ENCODE measurements at regions not wholly inside any gene's neighbourhood (a gene's known extent, or its start where the extent isn't known, plus 50 kb on each side); places are given as distances from the start of the nearest gene placed in this dataset.

GRCh38 chr6:14333556-14334305 is 216.2 kb downstream of the CD83 start:
- H3K4me1 ChIP-seq = no peaks in the 10 kb centered on the region
- intact Hi-C loops (cut with DNase I) = no loop called here

GRCh38 chr6:14335071-14335470 is 217.5 kb downstream of the CD83 start:
- Histone ChIP-seq H3K27me3 (no peaks in the 10 kb centered on the region), H3K4me1 (no peaks in the 10 kb centered on the region), H3K4me3 (no peak overlapping the region), H3K36me3 (no peaks in the 10 kb centered on the region), H3K27ac (no peak overlapping the region), H3K9me3 (no peaks in the 10 kb centered on the region)
- intact Hi-C loops (cut with DNase I) = no loop called here
- TF ChIP-seq, protein P1, sequence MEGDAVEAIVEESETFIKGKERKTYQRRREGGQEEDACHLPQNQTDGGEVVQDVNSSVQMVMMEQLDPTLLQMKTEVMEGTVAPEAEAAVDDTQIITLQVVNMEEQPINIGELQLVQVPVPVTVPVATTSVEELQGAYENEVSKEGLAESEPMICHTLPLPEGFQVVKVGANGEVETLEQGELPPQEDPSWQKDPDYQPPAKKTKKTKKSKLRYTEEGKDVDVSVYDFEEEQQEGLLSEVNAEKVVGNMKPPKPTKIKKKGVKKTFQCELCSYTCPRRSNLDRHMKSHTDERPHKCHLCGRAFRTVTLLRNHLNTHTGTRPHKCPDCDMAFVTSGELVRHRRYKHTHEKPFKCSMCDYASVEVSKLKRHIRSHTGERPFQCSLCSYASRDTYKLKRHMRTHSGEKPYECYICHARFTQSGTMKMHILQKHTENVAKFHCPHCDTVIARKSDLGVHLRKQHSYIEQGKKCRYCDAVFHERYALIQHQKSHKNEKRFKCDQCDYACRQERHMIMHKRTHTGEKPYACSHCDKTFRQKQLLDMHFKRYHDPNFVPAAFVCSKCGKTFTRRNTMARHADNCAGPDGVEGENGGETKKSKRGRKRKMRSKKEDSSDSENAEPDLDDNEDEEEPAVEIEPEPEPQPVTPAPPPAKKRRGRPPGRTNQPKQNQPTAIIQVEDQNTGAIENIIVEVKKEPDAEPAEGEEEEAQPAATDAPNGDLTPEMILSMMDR (IDR thresholded peaks at IDR 0.05) = no peak
- no peak for DNase-seq (ENCODE audit: low spot score in 2 of 2)

More at GRCh38 chr6:14333556-14334305, 216.2 kb downstream of the CD83 start:
- no peak for DNase-seq (ENCODE audit: low spot score in 2 of 2)
- H3K27ac ChIP-seq = no peak overlapping the region
- TF ChIP-seq, protein P1 (IDR thresholded peaks at IDR 0.05) = no peak
- no peaks in the 10 kb centered on the region for H3K27me3 ChIP-seq
- H3K4me3 ChIP-seq = no peak overlapping the region
- H3K36me3 ChIP-seq = no peaks in the 10 kb centered on the region
- no peaks in the 10 kb centered on the region for H3K9me3 ChIP-seq

DNA sequence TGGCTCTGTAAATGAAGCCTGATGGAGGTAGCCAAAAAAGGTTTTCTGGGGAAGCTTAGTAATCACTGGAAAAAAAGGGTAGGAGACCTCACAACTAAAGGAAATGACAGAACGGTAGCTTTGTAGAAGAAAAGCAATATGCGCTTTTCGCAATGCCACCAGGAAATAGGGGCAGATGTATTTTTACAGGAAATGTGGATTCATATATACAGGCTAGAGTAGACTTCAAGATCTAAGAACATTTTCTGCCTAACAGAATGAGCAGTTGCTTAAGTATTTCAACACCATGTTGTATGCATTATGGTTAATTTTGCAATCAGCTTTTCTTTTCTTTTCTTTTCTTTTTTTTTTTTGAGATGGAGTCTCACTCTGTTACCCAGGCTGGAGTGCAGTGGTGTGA is 219.6 kb downstream of the CD83 start:
- no peak for DNase-seq (ENCODE audit: low spot score in 2 of 2)
- Histone ChIP-seq H3K4me3 (no peak overlapping the region), H3K27me3 (no peaks in the 10 kb centered on the region), H3K27ac (no peak overlapping the region), H3K36me3 (no peaks in the 10 kb centered on the region), H3K9me3 (no peaks in the 10 kb centered on the region), H3K4me1 (no peaks in the 10 kb centered on the region)
- TF ChIP-seq, protein P1 (IDR thresholded peaks at IDR 0.05) = no peak
- intact Hi-C loops (cut with DNase I) = no loop called here

- no peak for DNase-seq (ENCODE audit: low spot score in 2 of 2)
- TF ChIP-seq, protein P1 (IDR thresholded peaks at IDR 0.05) = no peak
- H3K27ac ChIP-seq = no peak overlapping the region
- no peaks in the 10 kb centered on the region for H3K36me3 ChIP-seq
- no peaks in the 10 kb centered on the region for H3K4me1 ChIP-seq
- H3K9me3 ChIP-seq = no peaks in the 10 kb centered on the region
- no peaks in the 10 kb centered on the region for H3K27me3 ChIP-seq
- H3K4me3 ChIP-seq = no peak overlapping the region
- intact Hi-C loops (cut with DNase I) = no loop called here
Observed at GRCh38 chr6:14339172-14339571, 221.6 kb downstream of the CD83 start.

- H3K4me3 ChIP-seq = no peak overlapping the region
Observed at GRCh38 chr6:14339711-14340584, 222.4 kb downstream of the CD83 start.

More at GRCh38 chr6:14339711-14340584, 222.4 kb downstream of the CD83 start:
- Histone ChIP-seq H3K27ac (no peak overlapping the region), H3K27me3 (no peaks in the 10 kb centered on the region), H3K4me1 (no peaks in the 10 kb centered on the region), H3K36me3 (no peaks in the 10 kb centered on the region), H3K9me3 (no peaks in the 10 kb centered on the region)
- TF ChIP-seq, protein P1 (IDR thresholded peaks at IDR 0.05) = no peak
- intact Hi-C loops (cut with DNase I) = no loop called here
- no peak for DNase-seq (ENCODE audit: low spot score in 2 of 2)
